Stimulated activated CD8-positive, alpha-beta memory T cell treated with anti-CD3 and anti-CD28 coated beads, Interleukin-12 subunit alpha, Interleukin-12 subunit beta, amount 100 ng/mL, for 4 hours (primary cell): ENCODE measurements at regions not wholly inside any gene's neighbourhood (a gene's known extent, or its start where the extent isn't known, plus 50 kb on each side); places are given as distances from the start of the nearest gene placed in this dataset.

Experiments
- DNase-seq: peaks from one replicate; pipeline ENCODE4 v3.0.0-alpha.2; 2020; ENCODE audit warnings: low read depth

- no peak for DNase-seq
Observed at GRCh38 chr13:21966014-21966413, 295.1 kb downstream of the FGF9 start.

GRCh38 chr13:21967871-21968270 is 297.0 kb downstream of the FGF9 start:
- DNase-seq, result no peak

- no peak for DNase-seq
Observed at GRCh38 chr13:21970172-21970571, 299.3 kb downstream of the FGF9 start.

- no peak for DNase-seq
Observed at GRCh38 chr13:21970918-21971317, 300.0 kb downstream of the FGF9 start.

GRCh38 chr13:21971662-21972621 is 301.1 kb downstream of the FGF9 start:
- DNase-seq, result no peak

GRCh38 chr13:21973437-21974125 is 302.7 kb downstream of the FGF9 start:
- DNase-seq, result no peak

- no peak for DNase-seq
Observed at GRCh38 chr13:21974741-21975140, 303.9 kb downstream of the FGF9 start.

- DNase-seq, result no peak
Observed at GRCh38 chr13:21976159-21976558, 305.3 kb downstream of the FGF9 start.

- no peak for DNase-seq
Observed at GRCh38 chr13:21979161-21979806, 308.4 kb downstream of the FGF9 start.

- no peak for DNase-seq
Observed at GRCh38 chr13:21980049-21980448, 309.2 kb downstream of the FGF9 start.

GRCh38 chr13:21984156-21984555 is 313.3 kb downstream of the FGF9 start:
- DNase-seq, result no peak

- no peak for DNase-seq
Observed at GRCh38 chr13:21986602-21987001, 315.7 kb downstream of the FGF9 start.

- DNase-seq, result no peak
Observed at GRCh38 chr13:21987793-21988192, 316.9 kb downstream of the FGF9 start.

GRCh38 chr13:21988624-21989023 is 317.8 kb downstream of the FGF9 start:
- no peak for DNase-seq

GRCh38 chr13:21996049-21996448 is 325.2 kb downstream of the FGF9 start:
- DNase-seq, result no peak

GRCh38 chr13:21997726-21998125 is 326.9 kb downstream of the FGF9 start:
- no peak for DNase-seq

- no peak for DNase-seq
Observed at GRCh38 chr13:21998279-21998990, 327.6 kb downstream of the FGF9 start.

GRCh38 chr13:21999666-22000065 is 328.8 kb downstream of the FGF9 start:
- no peak for DNase-seq

- no peak for DNase-seq
Observed at GRCh38 chr13:22000191-22000590, 329.3 kb downstream of the FGF9 start.

GRCh38 chr13:22001336-22001735 is 330.5 kb downstream of the FGF9 start:
- no peak for DNase-seq

GRCh38 chr13:22002893-22003292 is 332.0 kb downstream of the FGF9 start:
- no peak for DNase-seq

GRCh38 chr13:22009500-22009899 is 338.6 kb downstream of the FGF9 start:
- no peak for DNase-seq
